Suppressor macrophage treated with lipopolysaccharide for 1 hour (primary cell): ENCODE measurements at regions not wholly inside any gene's neighbourhood (a gene's known extent, or its start where the extent isn't known, plus 50 kb on each side); places are given as distances from the start of the nearest gene placed in this dataset.

Experiments
- DNase-seq, 3 donors: peaks; one replicate each; pipeline ENCODE4 v3.0.0-alpha.2; 2020 to 2022

GRCh38 chr13:97111756-97112155 is 110.4 kb upstream of the MBNL2 start:
- DNase-seq = no peak

- no peak for DNase-seq
Measured at GRCh38 chr13:97112446-97113152, 109.5 kb upstream of the MBNL2 start.

- no peak for DNase-seq
Measured at GRCh38 chr13:97113231-97114001, 108.7 kb upstream of the MBNL2 start.

GRCh38 chr13:97114651-97115050 is 107.5 kb upstream of the MBNL2 start:
- DNase-seq = no peak

GRCh38 chr13:97116754-97117153 is 105.4 kb upstream of the MBNL2 start:
- no peak for DNase-seq

- DNase-seq = no peak
Measured at GRCh38 chr13:97117388-97117910, 104.7 kb upstream of the MBNL2 start.

GRCh38 chr13:97119943-97120342 is 102.2 kb upstream of the MBNL2 start:
- DNase-seq = no peak

GRCh38 chr13:97120346-97120745 is 101.8 kb upstream of the MBNL2 start:
- no peak for DNase-seq

- DNase-seq = no peak
Measured at GRCh38 chr13:97120976-97121375, 101.2 kb upstream of the MBNL2 start.

GRCh38 chr13:97121894-97122293 is 100.2 kb upstream of the MBNL2 start:
- DNase-seq = no peak

GRCh38 chr13:97122381-97122996 is 99.6 kb upstream of the MBNL2 start:
- DNase-seq = no peak

- DNase-seq = peak in 1 of 3 donors; percentile 1
Measured at GRCh38 chr13:97124206-97124605, 97.9 kb upstream of the MBNL2 start.

- peak in 2 of 3 donors; percentile 1 to 27 for DNase-seq
Measured at GRCh38 chr13:97124915-97125809, 97.0 kb upstream of the MBNL2 start.

GRCh38 chr13:97125810-97126738 is 96.1 kb upstream of the MBNL2 start:
- DNase-seq = no peak

GRCh38 chr13:97127842-97128241 is 94.3 kb upstream of the MBNL2 start:
- no peak for DNase-seq

- no peak for DNase-seq
Measured at GRCh38 chr13:97130190-97130589, 91.9 kb upstream of the MBNL2 start.

- no peak for DNase-seq
Measured at GRCh38 chr13:97131447-97131846, 90.7 kb upstream of the MBNL2 start.

- no peak for DNase-seq
Measured at GRCh38 chr13:97133554-97133953, 88.6 kb upstream of the MBNL2 start.

- DNase-seq = no peak
Measured at GRCh38 chr13:97133955-97134354, 88.2 kb upstream of the MBNL2 start.

- no peak for DNase-seq
Measured at GRCh38 chr13:97134364-97135095, 87.6 kb upstream of the MBNL2 start.

GRCh38 chr13:97135883-97136282 is 86.2 kb upstream of the MBNL2 start:
- no peak for DNase-seq
